Liver (tissue), 8 donors: ENCODE measurements at regions not wholly inside any gene's neighbourhood (a gene's known extent, or its start where the extent isn't known, plus 50 kb on each side); places are given as distances from the start of the nearest gene placed in this dataset.

Experiments used
- DNase-seq: peaks from one replicate; pipeline ENCODE4 v3.0.0-alpha.2; 2017; ENCODE audit warnings: low spot score
- H3K27ac ChIP-seq, 2 donors: one replicate each; pipeline ENCODE4 v1.7.0; 2013; ENCODE audit warnings: inconsistent platforms in 2 of 2, low read length in 2 of 2, control low read depth in 1 of 2, low read depth in 1 of 2, mild to moderate bottlenecking in 1 of 2
- H3K27me3 ChIP-seq, 4 donors: one replicate each; pipeline versions ENCODE4 v1.6.1 to v1.7.0; 2013; ENCODE audit warnings: low read length in 3 of 4, inconsistent platforms in 1 of 4, mild to moderate bottlenecking in 1 of 4, moderate library complexity in 1 of 4; ENCODE audit not compliant: control insufficient read depth in 4 of 4, insufficient read depth in 4 of 4
- H3K36me3 ChIP-seq, 4 donors: one replicate each; pipeline versions ENCODE4 v1.6.1 to v1.7.0; 2013; ENCODE audit warnings: low read length in 3 of 4, mild to moderate bottlenecking in 3 of 4, low read depth in 1 of 4, moderate library complexity in 1 of 4; ENCODE audit not compliant: control insufficient read depth in 4 of 4, insufficient read depth in 3 of 4
- H3K4me1 ChIP-seq, 4 donors: one replicate each; pipeline versions ENCODE4 v1.6.1 to v1.7.0; 2013; ENCODE audit warnings: low read length in 3 of 4, mild to moderate bottlenecking in 3 of 4, moderate library complexity in 1 of 4; ENCODE audit not compliant: control insufficient read depth in 4 of 4, insufficient read depth in 4 of 4
- H3K4me3 ChIP-seq, 3 donors: one replicate each; pipeline versions ENCODE4 v1.6.1 to v1.7.0; 2013; ENCODE audit warnings: low read length in 3 of 3, control low read depth in 1 of 3, low read depth in 1 of 3, mild to moderate bottlenecking in 1 of 3
- H3K9ac ChIP-seq, 2 donors: one replicate each; pipeline ENCODE4 v1.7.0; 2013; ENCODE audit warnings: low read length in 2 of 2, mild to moderate bottlenecking in 2 of 2, moderate library complexity in 2 of 2, control low read depth in 1 of 2, low read depth in 1 of 2
- H3K9me3 ChIP-seq, 4 donors: one replicate each; pipeline versions ENCODE4 v1.6.1 to v1.7.0; 2013; ENCODE audit warnings: low read length in 3 of 4; ENCODE audit not compliant: control insufficient read depth in 4 of 4
- ATF3 ChIP-seq: IDR thresholded peaks from 2 replicates; pipeline ENCODE4 v1.6.1; 2016; ENCODE audit warnings: antibody characterized with exemption
- CTCF ChIP-seq: fragments of 150-350 bp; IDR thresholded peaks from 2 replicates; pipeline ENCODE4 v1.5.1; 2017; ENCODE audit warnings: improper control_type of control experiment, low read depth, low read length; ENCODE audit not compliant: missing input control
- EGR1 ChIP-seq, 2 donors: IDR thresholded peaks; 2 replicates each; pipeline ENCODE4 v1.6.1; 2016 to 2018; ENCODE audit warnings: antibody characterized with exemption in 2 of 2, low read depth in 2 of 2
- FOXA2 ChIP-seq: IDR thresholded peaks from 2 replicates; pipeline ENCODE4 v1.6.1; 2016; ENCODE audit warnings: antibody characterized with exemption
- GABPA ChIP-seq, 2 donors: IDR thresholded peaks in 1 of 2; conservative IDR thresholded peaks in 1 of 2; 2 replicates each; pipeline ENCODE4 v1.6.1; 2016; ENCODE audit warnings: antibody characterized with exemption in 2 of 2, mild to moderate bottlenecking in 1 of 2, moderate library complexity in 1 of 2
- HNF4A ChIP-seq, 2 donors: conservative IDR thresholded peaks; 2 replicates each; pipeline ENCODE4 v1.6.1; 2016; ENCODE audit warnings: antibody characterized with exemption in 2 of 2, mild to moderate bottlenecking in 2 of 2
- JUND ChIP-seq, 2 donors: IDR thresholded peaks; 2 replicates each; pipeline ENCODE4 v1.6.1; 2016; ENCODE audit warnings: antibody characterized with exemption in 2 of 2
- MAX ChIP-seq: IDR thresholded peaks from 2 replicates; pipeline ENCODE4 v1.6.1; 2016; ENCODE audit warnings: antibody characterized with exemption
- NR2F2 ChIP-seq: IDR thresholded peaks from 2 replicates; pipeline ENCODE4 v1.6.1; 2016; ENCODE audit warnings: antibody characterized with exemption
- RAD21 ChIP-seq, 2 donors: IDR thresholded peaks; 2 replicates each; pipeline ENCODE4 v1.6.1; 2016; ENCODE audit warnings: antibody characterized with exemption in 2 of 2, mild to moderate bottlenecking in 2 of 2
- REST ChIP-seq: IDR thresholded peaks from 2 replicates; pipeline ENCODE4 v1.6.1; 2016; ENCODE audit warnings: antibody characterized with exemption, mild to moderate bottlenecking
- RXRA ChIP-seq, 2 donors: IDR thresholded peaks; 2 replicates each; pipeline ENCODE4 v1.6.1; 2017 to 2018; ENCODE audit warnings: antibody characterized with exemption in 2 of 2, mild to moderate bottlenecking in 1 of 2
- TAF1 ChIP-seq: conservative IDR thresholded peaks from 2 replicates; pipeline ENCODE4 v1.6.1; 2016; ENCODE audit warnings: antibody characterized with exemption, mild to moderate bottlenecking
- YY1 ChIP-seq: IDR thresholded peaks from 2 replicates; pipeline ENCODE4 v1.6.1; 2016; ENCODE audit warnings: antibody characterized with exemption, mild to moderate bottlenecking
- ZBTB33 ChIP-seq: IDR thresholded peaks from 2 replicates; pipeline ENCODE4 v1.6.1; 2016; ENCODE audit warnings: antibody characterized with exemption
- WGBS: extraction: QIAGEN DNeasy Blood & Tissue Kit; methylation state at CpG from one replicate; pipeline ENCODE4 v1.1.7; 2013; 5-methylcytosine and 5-hydroxymethylcytosine counted together
- donor health status: healthy.
- donor health status: healthy.
- donor health status: healthy.
- donor health status: healthy.
- donor health status: healthy.

GRCh38 chr12:97944576-97944975 lies 482.0 kb downstream of the RMST start:
- Histone ChIP-seq H3K9ac (no peak overlapping the region), H3K36me3 (no peaks in the 10 kb centered on the region), H3K27ac (no peak overlapping the region), H3K27me3 (peaks cover 0 to 2% (median 0%) of the 10 kb centered on the region in 4 donors), H3K9me3 (peaks cover 0 to 3% (median under 1%) of the 10 kb centered on the region in 4 donors), H3K4me3 (no peak overlapping the region), H3K4me1 (no peaks in the 10 kb centered on the region)
- 64% methylated on average over 2 of the region's 2 CpGs for WGBS
- no peak for TF ChIP-seq EGR1 (IDR thresholded peaks at IDR 0.05; ENCODE audit: low read depth in 2 of 2)
- DNase-seq = no peak

GRCh38 chr12:97946701-97947100 lies 484.1 kb downstream of the RMST start:
- Histone ChIP-seq H3K9me3 (peaks cover 0 to 3% (median 0%) of the 10 kb centered on the region in 4 donors), H3K4me1 (no peaks in the 10 kb centered on the region), H3K4me3 (no peak overlapping the region), H3K36me3 (no peaks in the 10 kb centered on the region), H3K9ac (no peak overlapping the region), H3K27ac (no peak overlapping the region), H3K27me3 (peaks cover 0 to 2% (median 0%) of the 10 kb centered on the region in 4 donors)
- TF ChIP-seq JUND (IDR thresholded peaks at IDR 0.05) (no peak), FOXA2 (no peak), GABPA (IDR thresholded peaks at IDR 0.05 in 1 of 2, conservative IDR thresholded peaks at IDR 0.05 in 1 of 2) (no peak), NR2F2 (no peak), TAF1 (no peak), RAD21 (IDR thresholded peaks at IDR 0.05) (no peak), ZBTB33 (no peak), YY1 (no peak), EGR1 (IDR thresholded peaks at IDR 0.05; ENCODE audit: low read depth in 2 of 2) (no peak), ATF3 (no peak), HNF4A (conservative IDR thresholded peaks at IDR 0.05) (no peak), CTCF (no peak)
- DNase-seq = no peak
- 74% methylated on average over 1 of the region's 1 CpG for WGBS

- H3K9ac ChIP-seq = no peak overlapping the region
- H3K36me3 ChIP-seq = no peaks in the 10 kb centered on the region
- no peaks in the 10 kb centered on the region for H3K4me1 ChIP-seq
- no peaks in the 10 kb centered on the region for H3K27me3 ChIP-seq
- 57% methylated on average over 2 of the region's 2 CpGs for WGBS
- peaks cover 0 to 3% (median 0%) of the 10 kb centered on the region in 4 donors for H3K9me3 ChIP-seq
- DNase-seq = no peak
- H3K4me3 ChIP-seq = no peak overlapping the region
- no peak overlapping the region for H3K27ac ChIP-seq
- TF ChIP-seq REST (no peak), FOXA2 (no peak), RXRA (IDR thresholded peaks at IDR 0.05) (no peak), GABPA (IDR thresholded peaks at IDR 0.05 in 1 of 2, conservative IDR thresholded peaks at IDR 0.05 in 1 of 2) (no peak), YY1 (no peak), CTCF (no peak), ATF3 (no peak), MAX (no peak), HNF4A (conservative IDR thresholded peaks at IDR 0.05) (no peak), EGR1 (IDR thresholded peaks at IDR 0.05; ENCODE audit: low read depth in 2 of 2) (no peak)
Observed at GRCh38 chr12:97948591-97948990, 486.0 kb downstream of the RMST start.
